MCF 10A (cell line): ENCODE measurements at regions not wholly inside any gene's neighbourhood (a gene's known extent, or its start where the extent isn't known, plus 50 kb on each side); places are given as distances from the start of the nearest gene placed in this dataset.

ENCODE experiments used
- BruUV-seq: library from RNA; stranded (reverse); fragments of 400-500 nt; replicated peaks from 2 replicates; lab custom pipeline; 2021; lab: Mats Ljungman, UMichigan
- CTCF ChIA-PET: fragments of 300-600 bp; sonication (Branson Sonifier 250); formaldehyde crosslinking; extraction: SDS; loops from one replicate; lab custom pipeline; 2021; ENCODE audit warnings: antibody characterized with exemption, inconsistent platforms; lab: Yijun Ruan, JAX
- POLR2A ChIA-PET: fragments of 300-600, 350-650 bp; sonication (Branson Sonifier 250); formaldehyde crosslinking; extraction: SDS; loops from one replicate; lab custom pipeline; 2020; ENCODE audit warnings: antibody characterized with exemption, inconsistent platforms; lab: Yijun Ruan, JAX
- DNase-seq: peaks from one replicate; pipeline ENCODE4 v3.0.0-alpha.2; 2018; ENCODE audit not compliant: unreplicated experiment
- H3K27ac Mint-ChIP-seq: one replicate; pipeline ENCODE4 v1.8.0; 2022; ENCODE audit warnings: mild to moderate bottlenecking, low read depth, mixed read lengths; ENCODE audit not compliant: unreplicated experiment
- H3K27me3 Mint-ChIP-seq: one replicate; pipeline ENCODE4 v1.8.0; 2022; ENCODE audit warnings: mixed read lengths; ENCODE audit not compliant: insufficient read depth, unreplicated experiment
- H3K36me3 Mint-ChIP-seq: one replicate; pipeline ENCODE4 v1.8.0; 2022; ENCODE audit warnings: mild to moderate bottlenecking, moderate library complexity, mixed read lengths; ENCODE audit not compliant: insufficient read depth, unreplicated experiment
- H3K4me1 Mint-ChIP-seq: one replicate; pipeline ENCODE4 v1.8.0; 2022; ENCODE audit warnings: mixed read lengths; ENCODE audit not compliant: insufficient read depth, unreplicated experiment
- H3K4me3 Mint-ChIP-seq: one replicate; pipeline ENCODE4 v1.8.0; 2022; ENCODE audit warnings: mild to moderate bottlenecking, moderate library complexity, mixed read lengths; ENCODE audit not compliant: unreplicated experiment
- H3K9me3 Mint-ChIP-seq: one replicate; pipeline ENCODE4 v1.8.0; 2022; ENCODE audit warnings: mixed read lengths; ENCODE audit not compliant: unreplicated experiment
- CTCF ChIP-seq: fragments of 200-600 bp; IDR thresholded peaks from one replicate; pipeline ENCODE4 v1.8.0; 2022; ENCODE audit warnings: antibody characterized with exemption, mild to moderate bottlenecking; ENCODE audit not compliant: unreplicated experiment
- intact Hi-C: fragments of 100-400 bp; cut with micrococcal nuclease; formaldehyde crosslinking; loops from 2 replicates; pipeline ENCODE4 v1.14.1; 2022

GRCh38 chr5:25991639-25992038, 1046.7 kb downstream of the CDH9 start:
- Mint-ChIP-seq H3K4me1 (no peaks in the 10 kb centered on the region), H3K27me3 (no peaks in the 10 kb centered on the region), H3K36me3 (no peaks in the 10 kb centered on the region), H3K27ac (no peak overlapping the region), H3K4me3 (no peak overlapping the region), H3K9me3 (no peaks in the 10 kb centered on the region)
- POLR2A ChIA-PET, result no interaction called here
- no TSS peak for BruUV-seq
- CTCF ChIA-PET, result interaction anchor here (0.7 kb wide), 1 partner anchor 79 kb away, joined by 4 read pairs; no protein-coding TSS in a partner anchor
- DNase-seq, result no peak
- intact Hi-C loops, result no loop called here
- TF ChIP-seq CTCF, result no peak

GRCh38 chr5:25990771-25991170, 1047.6 kb downstream of the CDH9 start:
- H3K4me1 Mint-ChIP-seq, result no peaks in the 10 kb centered on the region
- ChIA-PET POLR2A (no interaction called here), CTCF (no interaction called here)
- no peak overlapping the region for H3K27ac Mint-ChIP-seq
- intact Hi-C loops, result no loop called here
- no TSS peak for BruUV-seq
- H3K36me3 Mint-ChIP-seq, result no peaks in the 10 kb centered on the region
- no peak for TF ChIP-seq CTCF
- DNase-seq, result no peak
- no peaks in the 10 kb centered on the region for H3K27me3 Mint-ChIP-seq
- H3K4me3 Mint-ChIP-seq, result no peak overlapping the region
- H3K9me3 Mint-ChIP-seq, result no peaks in the 10 kb centered on the region

- no peaks in the 10 kb centered on the region for H3K4me1 Mint-ChIP-seq
- no peak for TF ChIP-seq CTCF
- POLR2A ChIA-PET, result interaction anchor here (0.6 kb wide), 1 partner anchor 743 kb away, joined by 3 read pairs; no protein-coding TSS in a partner anchor
- no peak overlapping the region for H3K27ac Mint-ChIP-seq
- no peaks in the 10 kb centered on the region for H3K36me3 Mint-ChIP-seq
- H3K27me3 Mint-ChIP-seq, result no peaks in the 10 kb centered on the region
- BruUV-seq, result no TSS peak
- H3K4me3 Mint-ChIP-seq, result no peak overlapping the region
- peaks cover 18% of the 10 kb centered on the region for H3K9me3 Mint-ChIP-seq
- intact Hi-C loops, result no loop called here
- CTCF ChIA-PET, result no interaction called here
- no peak for DNase-seq
Observed at GRCh38 chr5:25979086-25979485, 1059.3 kb downstream of the CDH9 start.

- no peaks in the 10 kb centered on the region for H3K27me3 Mint-ChIP-seq
- H3K36me3 Mint-ChIP-seq, result no peaks in the 10 kb centered on the region
- no peak overlapping the region for H3K27ac Mint-ChIP-seq
- ChIA-PET CTCF (interaction anchor here (0.7 kb wide), 1 partner anchor 1341 kb away, joined by 3 read pairs; no protein-coding TSS in a partner anchor), POLR2A (no interaction called here)
- intact Hi-C loops, result no loop called here
- no peak for DNase-seq
- no peak for TF ChIP-seq CTCF
- no TSS peak for BruUV-seq
- no peak overlapping the region for H3K4me3 Mint-ChIP-seq
- no peaks in the 10 kb centered on the region for H3K4me1 Mint-ChIP-seq
- H3K9me3 Mint-ChIP-seq, result peaks cover 18% of the 10 kb centered on the region
Observed at GRCh38 chr5:25975885-25976284, 1062.5 kb downstream of the CDH9 start.
